Activated CD4-positive, alpha-beta T cell treated with anti-CD3 and anti-CD28 coated beads for 24 hours (primary cell): ENCODE measurements at regions not wholly inside any gene's neighbourhood (a gene's known extent, or its start where the extent isn't known, plus 50 kb on each side); places are given as distances from the start of the nearest gene placed in this dataset.
"Not testable (repeated sequence)": the region's sequence is repeated elsewhere in the genome, so short reads cannot be mapped to it uniquely, and the experiment has no call there.

ENCODE experiments used
- DNase-seq, 2 donors: peaks; one replicate each; pipeline ENCODE4 v3.0.0-alpha.2; 2020; ENCODE audit warnings: low read depth in 2 of 2

DNA sequence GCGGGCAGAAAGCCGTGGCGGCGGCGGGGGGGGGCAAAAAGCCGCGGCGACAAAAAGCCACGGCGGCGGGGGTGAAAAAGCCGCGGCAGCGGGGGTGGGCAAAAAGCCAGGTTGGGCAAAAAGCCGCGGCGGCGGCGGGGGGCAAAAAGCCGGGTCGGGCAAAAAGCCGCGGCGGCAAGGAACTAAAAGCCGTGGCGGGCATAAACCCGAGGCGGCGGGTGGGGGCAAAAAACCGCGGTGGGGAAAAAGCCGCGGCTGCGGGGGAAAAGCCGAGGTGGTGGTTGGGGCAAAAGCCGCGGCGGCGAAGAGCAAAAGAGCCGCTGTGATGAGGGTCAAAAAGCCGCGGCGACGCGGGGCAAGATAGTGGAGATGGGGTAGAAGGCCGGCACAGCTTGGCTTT is 1834.2 kb downstream of the FOXD4L5 start:
- DNase-seq = not testable (repeated sequence)

DNA sequence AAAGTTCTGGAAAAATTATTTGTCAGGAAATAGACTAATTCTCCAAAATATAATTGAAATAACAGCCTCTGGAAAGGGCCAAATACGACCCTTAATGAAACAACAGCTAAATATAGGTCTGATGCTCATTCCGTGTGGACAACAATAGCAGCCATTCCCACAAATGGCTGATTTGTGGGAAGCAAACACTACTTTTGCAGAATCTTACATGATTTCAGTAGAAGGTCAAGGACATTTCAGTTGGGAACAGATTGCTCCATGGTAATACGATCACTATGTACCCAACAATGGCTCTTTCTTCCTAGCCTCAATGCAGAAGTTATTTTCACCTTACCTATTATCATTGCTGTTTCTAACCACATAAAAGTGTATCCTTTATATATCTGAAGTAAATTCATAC is 1859.9 kb downstream of the FOXD4L5 start:
- not testable (repeated sequence) for DNase-seq

DNA sequence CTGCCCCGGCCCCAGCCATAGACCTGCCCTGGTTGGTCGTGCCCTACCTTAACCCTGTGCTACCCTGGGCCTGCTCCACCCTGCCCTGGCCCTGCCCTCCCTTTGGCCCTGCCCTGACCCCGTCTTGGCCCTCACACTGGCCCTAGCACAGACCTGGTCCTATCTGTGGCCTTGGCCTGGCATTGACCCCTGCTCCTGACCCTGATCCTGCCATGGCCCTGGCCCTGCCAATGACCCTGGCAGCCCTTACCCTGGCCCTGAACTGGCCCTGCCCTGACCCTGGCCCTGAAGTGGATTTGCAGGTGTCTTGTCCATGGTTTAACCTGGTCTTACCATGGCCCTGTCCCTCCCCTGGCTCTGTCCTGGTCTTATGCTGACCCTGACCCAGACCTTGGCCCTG is 1894.1 kb downstream of the FOXD4L5 start:
- not testable (repeated sequence) for DNase-seq

DNA sequence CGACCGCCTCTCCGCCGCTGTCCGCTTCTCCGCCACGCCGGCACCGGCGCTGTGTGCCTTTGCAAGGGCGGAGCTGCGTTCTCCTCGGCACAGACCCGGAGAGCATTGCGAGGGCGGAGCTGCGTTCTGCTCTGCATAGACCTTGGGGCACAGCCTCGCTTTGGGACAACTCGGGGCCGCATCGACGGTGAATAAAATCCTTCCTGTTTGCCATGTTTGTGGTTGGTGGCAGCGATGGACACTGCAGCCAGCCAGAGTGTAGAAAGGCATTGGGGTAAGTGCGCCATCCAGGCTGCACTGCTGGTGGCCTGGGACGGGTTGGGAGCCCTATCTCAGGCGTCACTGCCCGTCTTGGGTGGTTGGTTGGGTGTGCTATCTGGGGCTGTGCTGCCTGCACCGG is 1899.5 kb downstream of the FOXD4L5 start:
- DNase-seq = not testable (repeated sequence)

DNA sequence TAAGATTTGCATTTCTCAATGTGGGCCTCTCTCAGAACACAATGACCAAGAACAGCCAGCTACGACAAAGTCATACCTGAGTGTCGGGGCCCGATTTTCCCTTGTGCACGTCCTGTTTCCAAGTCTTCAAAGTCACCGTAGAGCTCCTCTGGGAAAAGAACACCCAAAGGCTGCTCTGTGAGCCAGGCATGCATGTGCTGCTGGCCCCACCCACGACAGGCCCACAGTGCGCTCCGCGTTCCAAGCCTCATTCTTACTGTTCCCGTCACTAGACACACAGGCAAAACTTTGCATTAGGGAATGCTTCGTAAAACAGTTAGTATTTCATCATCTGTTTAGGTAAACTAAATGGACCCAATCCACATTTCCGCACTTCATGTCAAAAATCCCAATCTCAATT is 1905.1 kb downstream of the FOXD4L5 start:
- not testable (repeated sequence) for DNase-seq

DNA sequence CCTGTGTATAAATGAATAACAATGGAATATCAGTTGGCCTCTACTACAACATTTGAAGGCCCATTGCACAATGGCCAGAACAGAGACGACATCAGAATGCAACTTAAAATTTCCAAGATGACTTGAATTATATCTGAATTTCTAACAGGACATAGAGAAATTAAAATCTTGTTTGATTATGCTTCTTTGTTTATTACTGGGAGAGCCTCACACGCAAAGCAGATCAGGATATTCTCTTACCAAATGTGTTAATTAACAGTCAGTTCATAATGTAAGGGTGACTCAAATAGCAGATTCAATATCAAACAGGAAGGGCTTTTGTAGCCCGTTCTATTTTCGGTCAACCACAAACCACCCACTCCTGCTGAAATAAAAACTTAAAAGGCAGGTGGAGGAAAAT is 1930.8 kb downstream of the FOXD4L5 start:
- DNase-seq = not testable (repeated sequence)

DNA sequence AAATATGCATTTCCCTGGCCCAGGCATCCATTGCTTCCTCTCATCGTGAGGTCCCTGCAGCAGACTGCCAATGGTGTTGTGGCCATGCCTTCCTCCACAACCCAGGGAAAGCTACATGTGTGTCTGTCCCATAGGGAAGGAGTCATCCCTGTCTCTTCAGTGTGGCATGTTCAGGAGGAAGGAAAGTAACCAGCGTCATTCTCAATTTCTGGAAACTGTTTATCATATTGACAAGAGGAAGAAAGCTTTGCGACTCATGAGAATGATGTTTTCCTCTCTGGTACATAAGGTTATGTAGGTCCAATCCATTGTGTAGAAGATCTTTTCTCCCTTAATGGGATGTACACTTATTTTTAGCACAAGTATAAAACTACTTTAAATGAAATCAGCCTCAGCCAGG is 1937.7 kb downstream of the FOXD4L5 start:
- DNase-seq = not testable (repeated sequence)

DNA sequence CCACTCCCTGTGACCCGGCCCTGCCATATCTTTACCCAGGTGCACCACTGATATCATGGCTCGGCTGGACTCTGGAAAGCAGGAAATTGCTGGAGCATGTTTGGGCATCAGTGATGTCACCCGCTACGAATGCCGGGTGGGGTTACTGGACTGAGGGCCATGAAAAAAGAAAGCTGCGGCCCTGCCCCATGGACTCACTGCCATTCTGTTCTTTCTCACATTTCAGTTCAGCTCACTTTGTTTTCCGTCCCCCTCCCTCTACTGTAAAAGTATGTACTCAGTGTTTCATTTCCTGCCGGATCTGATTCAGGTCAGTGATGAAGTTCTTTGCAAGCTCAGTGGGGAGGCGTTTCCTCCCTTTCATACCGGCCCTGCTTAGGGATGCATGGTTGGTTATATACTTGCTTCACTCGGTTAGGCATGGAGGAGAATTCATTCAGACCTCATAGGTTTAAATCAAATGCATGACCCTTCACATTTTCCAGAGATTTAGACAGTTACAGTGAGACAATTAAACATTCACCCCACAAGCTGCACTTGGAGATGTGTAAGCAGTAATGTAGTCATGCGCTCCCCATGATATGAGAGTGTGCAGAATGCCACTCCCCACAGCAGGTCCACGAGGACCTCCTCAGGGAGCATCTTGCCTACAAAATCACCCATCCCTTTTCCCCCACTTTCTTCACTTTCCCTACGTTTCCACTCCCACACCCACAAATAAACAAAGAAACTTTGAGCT is 1938.5 kb downstream of the FOXD4L5 start:
- peak in 1 of 2 donors; percentile 22 for DNase-seq

DNA sequence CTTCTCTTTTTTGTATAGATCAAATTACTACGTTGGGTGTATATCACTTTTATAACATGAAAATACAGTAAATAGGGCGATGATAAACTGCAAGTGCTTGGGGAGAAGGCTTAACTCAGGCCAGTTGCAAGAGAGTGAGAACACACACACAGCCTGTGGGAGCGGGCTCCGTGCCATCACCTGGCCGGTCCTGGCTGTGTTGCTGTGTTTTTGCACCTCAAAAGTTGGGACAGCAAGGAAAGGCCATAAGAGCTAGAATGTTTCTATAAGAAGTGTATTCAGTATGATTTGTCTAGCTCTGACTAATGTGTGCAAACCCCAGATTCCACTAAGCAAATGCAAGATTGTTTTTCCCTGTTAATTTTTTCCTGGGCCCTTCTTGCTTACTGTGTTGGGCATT is 1940.6 kb downstream of the FOXD4L5 start:
- not testable (repeated sequence) for DNase-seq

DNA sequence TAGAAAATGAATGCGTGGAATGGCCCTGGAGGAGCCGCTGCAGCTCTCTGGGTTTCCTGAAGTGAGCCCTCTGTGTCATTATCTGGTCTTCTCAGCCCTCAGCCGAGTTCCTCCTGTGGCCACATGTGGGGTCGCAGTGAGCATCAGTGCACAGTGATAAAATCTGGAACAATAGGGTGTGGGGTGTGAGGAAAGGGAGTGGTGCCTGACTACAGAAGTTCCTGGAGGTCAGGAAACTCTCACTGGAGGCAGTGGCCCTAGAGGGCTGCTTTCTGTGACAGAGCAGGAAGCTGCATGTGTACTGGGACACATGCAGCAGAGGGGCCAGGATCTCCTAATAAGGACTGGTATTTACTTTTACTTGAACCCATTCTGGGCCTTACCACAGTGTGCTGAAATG is 1942.5 kb downstream of the FOXD4L5 start:
- not testable (repeated sequence) for DNase-seq

DNA sequence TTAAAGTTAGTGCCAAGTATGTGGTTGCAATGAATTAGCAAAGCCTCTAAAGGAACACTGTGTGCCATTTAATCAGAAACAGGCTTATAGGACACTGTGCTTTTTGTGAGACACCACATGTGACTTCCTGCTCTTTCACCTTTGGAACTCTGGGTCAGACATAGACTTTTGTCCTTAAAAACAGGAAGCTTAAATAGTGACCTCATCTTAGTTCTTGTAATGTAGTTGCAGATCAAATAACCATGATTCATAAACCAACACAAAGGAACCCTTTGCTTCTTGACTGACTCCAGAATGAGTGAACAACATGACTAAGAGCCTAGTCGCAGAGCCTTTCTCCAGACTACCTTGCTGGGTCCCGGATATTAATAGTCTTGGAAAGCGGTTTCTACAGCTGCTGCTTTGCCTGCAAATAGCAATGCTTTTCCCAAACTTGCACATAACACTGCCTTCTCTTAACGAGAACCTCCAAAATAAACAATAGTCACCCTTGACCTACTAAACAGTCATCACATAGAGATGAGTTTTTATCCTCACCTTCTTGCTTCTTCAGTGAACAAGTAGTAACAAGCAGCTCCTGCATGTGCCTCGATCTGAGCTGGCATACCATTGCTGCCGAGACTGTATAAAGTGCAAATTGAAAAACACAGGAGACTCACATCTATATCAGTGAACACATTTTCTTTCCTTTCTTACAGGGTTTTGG is 1947.0 kb downstream of the FOXD4L5 start:
- not testable (repeated sequence) for DNase-seq

DNA sequence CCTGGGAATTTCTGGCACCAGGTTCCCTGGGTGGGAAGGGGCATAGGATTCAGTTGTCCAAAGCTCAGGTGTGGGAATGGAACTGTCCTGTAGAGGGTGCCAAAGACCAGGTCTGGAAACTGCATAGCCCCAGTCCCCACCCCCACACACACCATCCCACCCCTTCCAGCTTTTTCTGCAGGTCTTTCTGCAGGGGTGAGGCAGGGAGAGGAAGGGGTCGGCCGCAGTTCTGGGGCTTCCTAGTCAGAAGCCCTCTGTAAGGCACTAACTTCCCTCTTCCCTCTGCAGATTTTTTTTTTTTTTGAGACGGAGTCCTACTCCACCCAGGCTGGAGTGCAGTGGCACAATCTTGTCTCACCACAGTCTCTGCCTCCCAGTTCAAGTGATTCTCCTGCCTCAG is 1949.7 kb downstream of the FOXD4L5 start:
- not testable (repeated sequence) for DNase-seq

DNA sequence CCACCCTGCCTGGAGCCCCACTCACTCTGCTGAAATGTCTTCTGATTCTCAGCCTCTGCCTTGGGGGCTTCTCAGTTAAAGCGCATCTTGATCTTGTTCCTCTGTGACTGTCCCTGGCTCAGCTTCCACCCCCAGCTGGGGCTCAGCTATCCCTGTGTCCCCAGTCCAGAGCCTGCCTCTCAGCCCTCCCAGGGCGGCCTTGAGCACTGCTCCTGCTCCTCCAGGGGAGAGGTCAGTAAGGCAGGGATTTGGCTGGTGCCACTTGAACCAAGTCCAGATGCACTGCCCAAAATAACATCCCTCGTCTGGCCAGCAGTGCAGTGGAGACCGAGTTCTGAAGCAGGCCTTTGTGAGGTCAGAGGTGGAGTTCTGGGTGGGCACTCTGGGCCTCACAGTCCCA is 1950.8 kb downstream of the FOXD4L5 start:
- DNase-seq = not testable (repeated sequence)

DNA sequence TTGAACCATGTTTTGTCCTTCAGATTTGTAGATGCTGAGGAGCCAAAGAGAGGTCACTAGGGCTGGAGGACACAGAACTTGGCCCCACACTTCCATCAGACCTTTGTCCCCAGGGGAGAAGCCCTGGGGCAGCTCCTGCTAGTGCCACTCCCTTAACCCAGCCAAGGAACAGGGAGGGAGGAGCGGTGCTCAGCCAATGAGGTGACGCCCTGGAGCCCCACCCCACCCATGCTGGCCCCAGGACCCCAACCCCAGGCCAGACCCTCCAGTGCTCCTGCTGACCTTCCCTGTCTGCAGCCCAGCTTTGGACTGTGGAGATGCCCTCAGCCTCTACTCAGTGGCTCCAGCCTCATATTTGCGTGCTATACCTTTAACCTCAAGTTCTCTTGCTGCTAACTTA is 1951.9 kb downstream of the FOXD4L5 start:
- not testable (repeated sequence) for DNase-seq

DNA sequence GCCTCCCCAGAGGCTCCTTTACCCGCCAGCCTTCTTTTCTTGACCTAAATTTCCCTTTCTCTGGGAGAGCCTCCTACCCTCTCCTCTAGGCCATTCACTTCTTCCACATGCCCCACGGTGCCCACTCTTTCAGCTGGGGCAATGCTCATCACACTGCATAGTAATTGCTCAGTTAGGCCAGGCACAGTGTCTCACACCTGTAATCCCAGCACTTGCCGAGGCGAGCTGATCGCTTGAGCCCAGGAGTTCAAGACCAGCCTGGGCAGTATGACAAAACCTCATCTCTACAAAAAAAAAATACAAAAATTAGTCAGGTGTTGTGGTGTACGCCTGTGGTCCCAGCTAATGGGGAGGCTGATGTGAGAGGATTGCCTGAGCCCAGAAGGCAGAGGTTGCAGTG is 1956.7 kb downstream of the FOXD4L5 start:
- not testable (repeated sequence) for DNase-seq

DNA sequence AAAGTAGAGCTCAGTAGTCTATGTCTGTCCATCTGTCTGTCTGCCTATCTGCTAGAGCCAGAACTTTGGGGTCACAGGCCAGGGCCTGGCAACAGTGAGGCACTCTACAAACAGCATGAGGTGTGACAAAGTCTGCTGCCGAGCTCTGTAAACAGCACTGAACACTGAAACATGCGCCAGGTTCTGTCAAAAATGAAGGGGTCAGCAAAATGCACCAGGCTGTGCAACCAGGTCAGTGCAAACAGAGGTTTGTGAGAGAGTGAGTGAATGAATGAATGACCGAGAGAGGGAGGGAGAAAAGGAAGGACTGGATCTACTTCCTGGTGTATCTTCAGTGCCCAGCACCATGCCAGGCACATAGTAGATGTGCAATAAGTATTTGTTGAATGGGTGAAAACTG is 1957.8 kb downstream of the FOXD4L5 start:
- not testable (repeated sequence) for DNase-seq

DNA sequence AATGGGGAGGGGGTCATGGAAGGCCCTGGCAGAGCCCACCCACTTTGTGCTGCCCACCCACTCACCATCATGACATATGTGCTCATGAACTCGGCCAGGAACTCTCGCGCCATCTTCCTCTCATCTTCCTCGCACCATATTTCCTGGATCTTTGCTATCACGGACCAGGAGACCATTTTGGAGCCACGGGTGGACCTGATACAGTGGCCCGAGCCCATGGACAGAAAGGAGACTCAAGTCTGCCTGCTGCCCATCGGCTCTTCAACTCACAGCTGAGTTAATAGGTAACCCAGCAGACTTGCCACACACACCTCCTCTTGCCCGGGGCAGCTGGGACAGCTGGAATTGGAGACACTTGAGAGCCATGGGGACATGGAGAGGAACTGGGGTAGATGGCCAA is 1958.3 kb downstream of the FOXD4L5 start:
- not testable (repeated sequence) for DNase-seq

DNA sequence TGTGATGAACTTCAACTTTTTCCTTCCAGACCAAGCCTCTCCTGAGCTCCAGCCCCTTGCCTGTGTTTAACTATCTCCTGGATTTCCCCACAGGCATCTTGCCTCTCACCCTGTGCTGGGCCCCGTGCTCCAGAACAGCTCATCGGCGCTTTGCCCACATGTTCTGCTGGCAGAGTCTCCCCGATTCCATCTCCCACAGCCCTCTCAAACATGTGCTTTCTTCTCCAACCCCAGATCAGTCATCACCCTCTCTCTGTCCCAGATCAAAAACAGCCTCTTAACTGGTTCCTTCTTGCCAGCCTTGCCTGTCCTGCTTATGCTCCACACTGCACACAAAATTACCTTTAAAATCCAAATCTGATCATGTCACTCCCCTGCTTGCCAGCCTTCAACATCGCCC is 1959.3 kb downstream of the FOXD4L5 start:
- not testable (repeated sequence) for DNase-seq

DNA sequence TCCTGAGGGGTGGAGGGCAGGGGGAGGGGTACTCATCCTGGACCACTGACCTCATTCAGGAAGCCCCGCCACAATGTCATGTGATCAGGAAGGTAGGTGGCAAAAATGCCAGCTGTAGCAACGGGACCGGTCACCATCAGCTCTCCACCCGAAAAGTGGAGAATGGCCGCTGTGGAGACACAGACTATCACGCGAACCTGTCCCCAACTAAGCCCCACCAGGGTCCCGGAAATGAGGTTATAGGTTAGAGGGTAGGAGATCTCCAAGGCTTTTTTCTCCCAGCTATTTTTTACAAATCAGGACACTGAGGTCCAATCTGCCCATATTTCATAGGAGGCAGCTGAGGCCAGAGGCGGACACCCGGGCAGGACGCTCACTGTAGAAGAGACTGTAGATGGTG is 1966.9 kb downstream of the FOXD4L5 start:
- not testable (repeated sequence) for DNase-seq

DNA sequence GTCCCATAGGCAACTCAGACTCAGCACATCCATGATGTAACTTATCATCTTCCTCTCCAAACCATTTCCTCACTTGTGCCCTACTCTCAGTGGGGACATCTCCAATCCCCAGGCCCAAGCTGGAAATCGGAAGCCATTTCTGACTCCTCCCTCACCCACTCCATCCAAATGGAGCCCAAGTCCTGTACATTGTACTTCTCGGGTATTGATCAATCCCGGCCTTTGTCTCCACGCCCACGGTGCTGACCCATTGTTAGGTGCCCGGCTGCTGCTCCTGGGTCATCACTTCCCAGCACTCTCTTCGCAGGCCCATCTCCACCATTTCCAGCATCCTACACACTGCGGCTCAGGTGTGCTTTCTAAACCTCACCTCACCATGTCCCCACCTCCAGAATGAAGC is 1969.6 kb downstream of the FOXD4L5 start:
- not testable (repeated sequence) for DNase-seq

DNA sequence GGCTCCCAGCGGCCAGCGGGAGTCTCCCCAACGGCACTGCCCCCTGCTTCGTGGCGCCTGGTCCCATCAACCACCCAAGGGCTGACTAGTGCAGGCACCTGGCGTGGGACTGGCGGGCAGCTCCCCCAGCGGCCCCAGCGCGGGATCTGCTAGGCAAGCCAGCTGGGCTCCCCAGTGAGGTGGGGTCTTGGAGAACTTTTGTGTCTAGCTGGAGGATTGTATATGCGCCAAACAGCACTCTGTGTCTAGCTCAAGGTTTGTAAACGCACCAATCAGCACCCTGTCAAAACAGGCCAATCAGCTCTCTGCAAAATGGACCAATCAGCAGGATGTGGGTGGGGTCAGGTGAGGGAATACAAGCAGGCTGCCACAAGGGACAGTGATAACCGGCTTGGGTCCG is 1988.2 kb downstream of the FOXD4L5 start:
- not testable (repeated sequence) for DNase-seq

DNA sequence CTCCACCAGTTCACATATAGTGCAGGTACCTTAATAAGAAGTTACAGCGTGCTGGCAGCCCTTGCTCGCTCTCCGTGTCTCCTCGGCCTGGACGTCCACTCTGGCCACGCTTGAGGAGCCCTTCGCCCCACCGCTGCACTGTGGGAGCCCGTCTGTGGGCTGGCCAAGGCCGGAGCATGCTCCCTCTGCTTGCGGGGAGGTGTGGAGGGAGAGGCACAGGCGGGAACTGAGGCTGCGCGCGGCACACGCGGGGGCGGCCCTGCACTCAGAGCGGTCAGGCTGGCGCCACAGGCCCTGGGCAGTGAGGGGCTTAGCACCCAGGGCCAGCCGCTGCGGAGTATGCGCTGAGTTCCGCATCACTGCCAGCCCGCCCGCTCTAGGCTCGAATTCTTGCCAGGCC is 1988.6 kb downstream of the FOXD4L5 start:
- not testable (repeated sequence) for DNase-seq

DNA sequence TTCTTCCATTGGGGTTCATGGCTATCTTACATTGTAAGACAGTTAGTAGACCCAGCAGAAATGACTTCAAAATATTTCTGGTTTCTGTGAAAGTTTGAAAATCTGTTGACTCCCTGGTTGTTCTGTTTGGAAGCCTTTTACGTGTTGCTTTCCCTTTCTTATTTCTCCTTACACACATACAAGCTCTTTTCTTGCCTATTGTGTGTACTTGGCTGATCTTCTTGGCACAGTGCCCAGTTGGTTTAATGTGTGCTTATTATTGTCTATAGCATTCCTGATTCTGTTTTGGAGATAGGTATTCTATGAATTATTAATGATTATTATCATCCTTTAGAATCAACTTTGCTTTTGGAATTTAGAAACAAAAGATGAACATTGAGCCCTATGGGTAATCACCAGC is 1995.0 kb downstream of the FOXD4L5 start:
- not testable (repeated sequence) for DNase-seq
